GM10266 (cell line): ENCODE measurements at regions not wholly inside any gene's neighbourhood (a gene's known extent, or its start where the extent isn't known, plus 50 kb on each side); places are given as distances from the start of the nearest gene placed in this dataset.

ENCODE experiments used
- DNase-seq: peaks from one replicate; pipeline ENCODE4 v3.0.0; 2012; ENCODE audit errors: extremely low spot score
- CTCF ChIP-seq: IDR thresholded peaks from 2 replicates; pipeline ENCODE4 v1.5.1; 2012; ENCODE audit warnings: mild to moderate bottlenecking, low read depth; ENCODE audit not compliant: control insufficient read depth, insufficient read depth; ENCODE audit errors: missing control alignments

- no peak for DNase-seq
- TF ChIP-seq CTCF = no peak
These were observed 78.4 kb upstream of the NEUROD6 start for GRCh38 chr7:31418928-31419327.

- no peak for TF ChIP-seq CTCF
These were observed 79.1 kb upstream of the NEUROD6 start for GRCh38 chr7:31419505-31420055.

GRCh38 chr7:31420948-31421347 is 80.4 kb upstream of the NEUROD6 start:
- DNase-seq = no peak
- TF ChIP-seq CTCF = no peak

More at GRCh38 chr7:31419505-31420055, 79.1 kb upstream of the NEUROD6 start:
- DNase-seq = no peak

GRCh38 chr7:31421607-31422006 is 81.1 kb upstream of the NEUROD6 start:
- no peak for TF ChIP-seq CTCF
- no peak for DNase-seq

GRCh38 chr7:31423994-31424393 is 83.5 kb upstream of the NEUROD6 start:
- no peak for TF ChIP-seq CTCF
- no peak for DNase-seq

- no peak for DNase-seq
- TF ChIP-seq CTCF = no peak
These were observed 81.7 kb upstream of the ITPRID1 start for GRCh38 chr7:31432176-31432575.

- DNase-seq = no peak
- no peak for TF ChIP-seq CTCF
These were observed 81.0 kb upstream of the ITPRID1 start for GRCh38 chr7:31432836-31433340.
